ENCODE measurements at regions not wholly inside any gene's neighbourhood (a gene's known extent, or its start where the extent isn't known, plus 50 kb on each side); places are given as distances from the start of the nearest gene placed in this dataset.
"Not testable (repeated sequence)": the region's sequence is repeated elsewhere in the genome, so short reads cannot be mapped to it uniquely, and the experiment has no call there.

GRCh38 chr9:129539446-129539845 lies 81.5 kb downstream of the C9orf50 start:
- DNase-seq (no peak), ATAC-seq (ENCODE audit: poor library complexity) (no peak)
- Histone ChIP-seq H3K4me1 (ENCODE audit: insufficient read depth, low read length) (no peaks in the 10 kb centered on the region), H3K27me3 (ENCODE audit: control insufficient read depth in 1 of 2, insufficient read depth in 2 of 2, low read length in 2 of 2) (no peaks in the 10 kb centered on the region), H3K36me3 (ENCODE audit: insufficient read depth, low read length) (no peaks in the 10 kb centered on the region), H3K4me3 (ENCODE audit: low read length) (no peak overlapping the region), H3K27ac (ENCODE audit: low read depth in 1 of 2, low read length in 2 of 2) (no peak overlapping the region), H3K9me3 (ENCODE audit: control insufficient read depth in 1 of 2, insufficient read depth in 1 of 2, low read length in 2 of 2) (peaks cover 6 to 12% of the 10 kb centered on the region in 2 experiments)
- CTCF ChIA-PET = interaction anchor here (0.7 kb wide), 1 partner anchor 29 kb away, joined by 3 read pairs; no protein-coding TSS in a partner anchor
- Mint-ChIP-seq H3K4me1 (ENCODE audit: low read depth) (no peaks in the 10 kb centered on the region), H3K27ac (no peak overlapping the region), H3K4me3 (no peak overlapping the region), H3K36me3 (ENCODE audit: low read depth) (no peaks in the 10 kb centered on the region), H3K9me3 (peaks cover 8% of the 10 kb centered on the region), H3K27me3 (no peaks in the 10 kb centered on the region)
- POLR2A ChIA-PET = interaction anchor here (0.6 kb wide), 1 partner anchor 11 kb away, joined by 3 read pairs; no protein-coding TSS in a partner anchor
- no peak for TF ChIP-seq CTCF (IDR thresholded peaks at IDR 0.05)
- intact Hi-C loops (cut with DNase I, micrococcal nuclease) = no loop called here

- H3K27me3 ChIP-seq (ENCODE audit: control insufficient read depth in 1 of 2, insufficient read depth in 2 of 2, low read length in 2 of 2); ATAC-seq (ENCODE audit: poor library complexity); H3K4me1 ChIP-seq (ENCODE audit: insufficient read depth, low read length); H3K36me3 ChIP-seq (ENCODE audit: insufficient read depth, low read length); DNase-seq; H3K27me3 Mint-ChIP-seq; H3K36me3 Mint-ChIP-seq (ENCODE audit: low read depth); H3K9me3 ChIP-seq (ENCODE audit: control insufficient read depth in 1 of 2, insufficient read depth in 1 of 2, low read length in 2 of 2); CTCF ChIA-PET; POLR2A ChIA-PET; intact Hi-C loops (cut with DNase I, micrococcal nuclease); H3K4me1 Mint-ChIP-seq (ENCODE audit: low read depth); H3K9me3 Mint-ChIP-seq; H3K27ac Mint-ChIP-seq; H3K4me3 ChIP-seq (ENCODE audit: low read length); H3K4me3 Mint-ChIP-seq; H3K27ac ChIP-seq (ENCODE audit: low read depth in 1 of 2, low read length in 2 of 2): not testable (repeated sequence)
Measured at GRCh38 chr9:129531860-129532402, 89.0 kb downstream of the C9orf50 start.

GRCh38 chr9:129527955-129528354 lies 92.9 kb downstream of the C9orf50 start:
- H3K27me3 ChIP-seq (ENCODE audit: control insufficient read depth in 1 of 2, insufficient read depth in 2 of 2, low read length in 2 of 2); H3K4me3 Mint-ChIP-seq; intact Hi-C loops (cut with DNase I, micrococcal nuclease); ATAC-seq (ENCODE audit: poor library complexity); H3K27me3 Mint-ChIP-seq; DNase-seq; CTCF ChIA-PET; H3K9me3 Mint-ChIP-seq; H3K27ac Mint-ChIP-seq; H3K9me3 ChIP-seq (ENCODE audit: control insufficient read depth in 1 of 2, insufficient read depth in 1 of 2, low read length in 2 of 2); H3K4me1 ChIP-seq (ENCODE audit: insufficient read depth, low read length); H3K27ac ChIP-seq (ENCODE audit: low read depth in 1 of 2, low read length in 2 of 2); H3K4me1 Mint-ChIP-seq (ENCODE audit: low read depth); H3K36me3 Mint-ChIP-seq (ENCODE audit: low read depth); H3K36me3 ChIP-seq (ENCODE audit: insufficient read depth, low read length); H3K4me3 ChIP-seq (ENCODE audit: low read length): not testable (repeated sequence)
- POLR2A ChIA-PET = interaction anchor here (0.6 kb wide), 1 partner anchor 11 kb away, joined by 3 read pairs; no protein-coding TSS in a partner anchor

- Histone ChIP-seq H3K27ac (ENCODE audit: low read depth in 1 of 2, low read length in 2 of 2) (no peak overlapping the region), H3K4me1 (ENCODE audit: insufficient read depth, low read length) (no peaks in the 10 kb centered on the region), H3K27me3 (ENCODE audit: control insufficient read depth in 1 of 2, insufficient read depth in 2 of 2, low read length in 2 of 2) (no peaks in the 10 kb centered on the region), H3K4me3 (ENCODE audit: low read length) (no peak overlapping the region), H3K36me3 (ENCODE audit: insufficient read depth, low read length) (no peaks in the 10 kb centered on the region), H3K9me3 (ENCODE audit: control insufficient read depth in 1 of 2, insufficient read depth in 1 of 2, low read length in 2 of 2) (peaks cover 4 to 5% of the 10 kb centered on the region in 2 experiments)
- DNase-seq (no peak), ATAC-seq (ENCODE audit: poor library complexity) (no peak)
- ChIA-PET CTCF (no interaction called here), POLR2A (no interaction called here)
- no peaks in the 10 kb centered on the region for H3K36me3 Mint-ChIP-seq (ENCODE audit: low read depth)
- H3K27ac Mint-ChIP-seq = no peak overlapping the region
- H3K27me3 Mint-ChIP-seq = peaks cover 4% of the 10 kb centered on the region
- intact Hi-C loops (cut with DNase I, micrococcal nuclease) = no loop called here
- no peak overlapping the region for H3K4me3 Mint-ChIP-seq
- no peak for TF ChIP-seq CTCF (IDR thresholded peaks at IDR 0.05)
- no peaks in the 10 kb centered on the region for H3K4me1 Mint-ChIP-seq (ENCODE audit: low read depth)
- H3K9me3 Mint-ChIP-seq = no peaks in the 10 kb centered on the region
Measured at GRCh38 chr9:129525656-129526196, 95.2 kb downstream of the C9orf50 start.

Data from CD4-positive, alpha-beta T cell (primary cell).